K562 (cell line): ENCODE measurements at regions not wholly inside any gene's neighbourhood (a gene's known extent, or its start where the extent isn't known, plus 50 kb on each side); places are given as distances from the start of the nearest gene placed in this dataset.

ENCODE experiments used
- ESRRA ChIP-seq: fragments of 450-650 bp; IDR thresholded peaks from 2 replicates; pipeline ENCODE4 v1.6.1; 2014; ENCODE audit warnings: low read depth, mild to moderate bottlenecking, moderate library complexity, borderline replicate concordance
- NFIC ChIP-seq: fragments of 450-650 bp; IDR thresholded peaks from 2 replicates; pipeline ENCODE4 v1.6.1; 2017; ENCODE audit warnings: mild to moderate bottlenecking, inconsistent platforms
- PHB2 ChIP-seq: fragments of 450-650 bp; IDR thresholded peaks from 2 replicates; pipeline ENCODE4 v1.6.1; 2017; ENCODE audit warnings: low read depth
- PHF8 ChIP-seq: fragments of 200-600 bp; sonication (generic); IDR thresholded peaks from 2 replicates; pipeline ENCODE4 v1.6.1; 2012; ENCODE audit warnings: mixed run types, mild to moderate bottlenecking, inconsistent platforms, low read length, moderate library complexity, borderline replicate concordance
- POLR2A ChIP-seq: fragments of 450-650 bp; conservative IDR thresholded peaks from 2 replicates; pipeline ENCODE4 v1.6.1; 2016
- TCFL5 ChIP-seq: fragments of 250-450 bp; sonication (Bioruptor Pico); conservative IDR thresholded peaks from 2 replicates; pipeline ENCODE4 v1.6.1; 2021; ENCODE audit warnings: mild to moderate bottlenecking, moderate library complexity, matching md5 sums
- ZBTB1 ChIP-seq: sonication (generic); formaldehyde crosslinking; IDR thresholded peaks from 2 replicates; pipeline ENCODE4 v1.8.1; 2023; ENCODE audit warnings: missing genetic modification reagents, low read depth, mild to moderate bottlenecking, borderline replicate concordance
- ZNF143 ChIP-seq: sonication (generic); formaldehyde crosslinking; IDR thresholded peaks from 2 replicates; pipeline ENCODE4 v1.9.0; 2022; ENCODE audit warnings: mild to moderate bottlenecking, missing genetic modification reagents
- TF ChIP-seq, protein P1 (sequence below): fragments of 450-650 bp; IDR thresholded peaks from 2 replicates; pipeline ENCODE4 v1.6.1; 2016; ENCODE audit warnings: missing biosample characterization, missing genetic modification characterization
- TF ChIP-seq, protein P2 (sequence below): fragments of 450-650 bp; IDR thresholded peaks from 2 replicates; pipeline ENCODE4 v1.6.1; 2018; ENCODE audit not compliant: partially characterized antibody
- TF ChIP-seq, protein P3 (sequence below), 3 experiments: IDR thresholded peaks in 2 of 3; conservative IDR thresholded peaks in 1 of 3; 2 replicates each; pipeline ENCODE4 v1.5.1; 2011 to 2012; ENCODE audit warnings: low read length in 3 of 3, mild to moderate bottlenecking in 3 of 3, control low read depth in 2 of 3, improper control_type of control experiment in 1 of 3, inconsistent platforms in 1 of 3, low read depth in 1 of 3, mixed read lengths in 1 of 3, moderate library complexity in 1 of 3; ENCODE audit not compliant: insufficient read depth in 2 of 3
- TF ChIP-seq, protein P4 (sequence below): fragments of 450-650 bp; IDR thresholded peaks from 2 replicates; pipeline ENCODE4 v1.6.1; 2016; ENCODE audit warnings: antibody characterized with exemption

DNA sequence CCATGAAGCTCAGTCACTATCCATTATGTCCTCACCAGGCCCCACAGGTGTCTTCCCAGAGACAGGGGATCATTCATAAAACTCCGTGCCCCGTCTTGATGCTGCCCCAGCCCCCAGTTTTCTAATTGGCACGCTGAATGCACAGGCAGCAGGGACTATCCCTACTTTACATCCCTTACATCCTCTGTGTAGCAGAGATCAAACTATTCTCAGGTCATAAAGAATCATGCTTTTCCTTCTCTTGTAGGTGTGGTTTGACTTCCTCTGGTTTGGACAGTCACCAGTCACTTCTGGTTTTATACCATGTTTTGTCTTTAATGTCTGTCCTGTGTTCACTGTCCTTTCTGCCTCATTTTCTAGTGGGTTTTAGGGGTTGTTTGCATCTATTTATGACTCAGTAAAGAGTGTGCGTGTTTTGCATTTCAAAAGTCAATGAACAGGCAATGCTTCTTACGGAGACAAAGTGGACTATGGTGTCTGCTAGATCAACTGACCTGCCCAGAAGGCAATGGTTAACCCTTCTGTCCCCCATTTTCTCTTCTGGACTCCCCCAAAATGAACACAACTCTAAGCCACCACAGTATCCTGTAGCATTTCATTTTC, 140.4 kb upstream of the NPVF start:
- TF ChIP-seq, protein P1, sequence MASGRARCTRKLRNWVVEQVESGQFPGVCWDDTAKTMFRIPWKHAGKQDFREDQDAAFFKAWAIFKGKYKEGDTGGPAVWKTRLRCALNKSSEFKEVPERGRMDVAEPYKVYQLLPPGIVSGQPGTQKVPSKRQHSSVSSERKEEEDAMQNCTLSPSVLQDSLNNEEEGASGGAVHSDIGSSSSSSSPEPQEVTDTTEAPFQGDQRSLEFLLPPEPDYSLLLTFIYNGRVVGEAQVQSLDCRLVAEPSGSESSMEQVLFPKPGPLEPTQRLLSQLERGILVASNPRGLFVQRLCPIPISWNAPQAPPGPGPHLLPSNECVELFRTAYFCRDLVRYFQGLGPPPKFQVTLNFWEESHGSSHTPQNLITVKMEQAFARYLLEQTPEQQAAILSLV: no peak
- TF ChIP-seq, protein P2, sequence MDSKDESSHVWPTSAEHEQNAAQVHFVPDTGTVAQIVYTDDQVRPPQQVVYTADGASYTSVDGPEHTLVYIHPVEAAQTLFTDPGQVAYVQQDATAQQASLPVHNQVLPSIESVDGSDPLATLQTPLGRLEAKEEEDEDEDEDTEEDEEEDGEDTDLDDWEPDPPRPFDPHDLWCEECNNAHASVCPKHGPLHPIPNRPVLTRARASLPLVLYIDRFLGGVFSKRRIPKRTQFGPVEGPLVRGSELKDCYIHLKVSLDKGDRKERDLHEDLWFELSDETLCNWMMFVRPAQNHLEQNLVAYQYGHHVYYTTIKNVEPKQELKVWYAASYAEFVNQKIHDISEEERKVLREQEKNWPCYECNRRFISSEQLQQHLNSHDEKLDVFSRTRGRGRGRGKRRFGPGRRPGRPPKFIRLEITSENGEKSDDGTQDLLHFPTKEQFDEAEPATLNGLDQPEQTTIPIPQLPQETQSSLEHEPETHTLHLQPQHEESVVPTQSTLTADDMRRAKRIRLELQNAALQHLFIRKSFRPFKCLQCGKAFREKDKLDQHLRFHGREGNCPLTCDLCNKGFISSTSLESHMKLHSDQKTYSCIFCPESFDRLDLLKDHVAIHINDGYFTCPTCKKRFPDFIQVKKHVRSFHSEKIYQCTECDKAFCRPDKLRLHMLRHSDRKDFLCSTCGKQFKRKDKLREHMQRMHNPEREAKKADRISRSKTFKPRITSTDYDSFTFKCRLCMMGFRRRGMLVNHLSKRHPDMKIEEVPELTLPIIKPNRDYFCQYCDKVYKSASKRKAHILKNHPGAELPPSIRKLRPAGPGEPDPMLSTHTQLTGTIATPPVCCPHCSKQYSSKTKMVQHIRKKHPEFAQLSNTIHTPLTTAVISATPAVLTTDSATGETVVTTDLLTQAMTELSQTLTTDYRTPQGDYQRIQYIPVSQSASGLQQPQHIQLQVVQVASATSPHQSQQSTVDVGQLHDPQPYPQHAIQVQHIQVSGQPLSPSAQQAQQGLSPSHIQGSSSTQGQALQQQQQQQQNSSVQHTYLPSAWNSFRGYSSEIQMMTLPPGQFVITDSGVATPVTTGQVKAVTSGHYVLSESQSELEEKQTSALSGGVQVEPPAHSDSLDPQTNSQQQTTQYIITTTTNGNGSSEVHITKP: no peak
- TF ChIP-seq ZNF143 (CRISPR knock-in tag) (no peak), TCFL5 (CRISPR knock-in tag) (no peak), NFIC (no peak), PHB2 (no peak), PHF8 (no peak), POLR2A (no peak), ZBTB1 (no peak), ESRRA (no peak)
- TF ChIP-seq, protein P3, sequence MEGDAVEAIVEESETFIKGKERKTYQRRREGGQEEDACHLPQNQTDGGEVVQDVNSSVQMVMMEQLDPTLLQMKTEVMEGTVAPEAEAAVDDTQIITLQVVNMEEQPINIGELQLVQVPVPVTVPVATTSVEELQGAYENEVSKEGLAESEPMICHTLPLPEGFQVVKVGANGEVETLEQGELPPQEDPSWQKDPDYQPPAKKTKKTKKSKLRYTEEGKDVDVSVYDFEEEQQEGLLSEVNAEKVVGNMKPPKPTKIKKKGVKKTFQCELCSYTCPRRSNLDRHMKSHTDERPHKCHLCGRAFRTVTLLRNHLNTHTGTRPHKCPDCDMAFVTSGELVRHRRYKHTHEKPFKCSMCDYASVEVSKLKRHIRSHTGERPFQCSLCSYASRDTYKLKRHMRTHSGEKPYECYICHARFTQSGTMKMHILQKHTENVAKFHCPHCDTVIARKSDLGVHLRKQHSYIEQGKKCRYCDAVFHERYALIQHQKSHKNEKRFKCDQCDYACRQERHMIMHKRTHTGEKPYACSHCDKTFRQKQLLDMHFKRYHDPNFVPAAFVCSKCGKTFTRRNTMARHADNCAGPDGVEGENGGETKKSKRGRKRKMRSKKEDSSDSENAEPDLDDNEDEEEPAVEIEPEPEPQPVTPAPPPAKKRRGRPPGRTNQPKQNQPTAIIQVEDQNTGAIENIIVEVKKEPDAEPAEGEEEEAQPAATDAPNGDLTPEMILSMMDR (IDR thresholded peaks at IDR 0.05 in 2 of 3, conservative IDR thresholded peaks at IDR 0.05 in 1 of 3; ENCODE audit: insufficient read depth in 2 of 3, low read depth in 1 of 3, low read length in 3 of 3): no peak
- TF ChIP-seq, protein P4, sequence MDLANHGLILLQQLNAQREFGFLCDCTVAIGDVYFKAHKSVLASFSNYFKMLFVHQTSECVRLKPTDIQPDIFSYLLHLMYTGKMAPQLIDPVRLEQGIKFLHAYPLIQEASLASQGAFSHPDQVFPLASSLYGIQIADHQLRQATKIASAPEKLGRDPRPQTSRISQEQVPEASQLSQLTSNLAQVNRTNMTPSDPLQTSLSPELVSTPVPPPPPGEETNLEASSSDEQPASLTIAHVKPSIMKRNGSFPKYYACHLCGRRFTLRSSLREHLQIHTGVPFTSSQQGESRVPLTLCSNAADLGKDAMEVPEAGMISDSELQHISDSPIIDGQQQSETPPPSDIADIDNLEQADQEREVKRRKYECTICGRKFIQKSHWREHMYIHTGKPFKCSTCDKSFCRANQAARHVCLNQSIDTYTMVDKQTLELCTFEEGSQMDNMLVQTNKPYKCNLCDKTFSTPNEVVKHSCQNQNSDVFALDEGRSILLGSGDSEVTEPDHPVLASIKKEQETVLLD: no peak
